ENCODE measurements at regions not wholly inside any gene's neighbourhood (a gene's known extent, or its start where the extent isn't known, plus 50 kb on each side); places are given as distances from the start of the nearest gene placed in this dataset.

DNA sequence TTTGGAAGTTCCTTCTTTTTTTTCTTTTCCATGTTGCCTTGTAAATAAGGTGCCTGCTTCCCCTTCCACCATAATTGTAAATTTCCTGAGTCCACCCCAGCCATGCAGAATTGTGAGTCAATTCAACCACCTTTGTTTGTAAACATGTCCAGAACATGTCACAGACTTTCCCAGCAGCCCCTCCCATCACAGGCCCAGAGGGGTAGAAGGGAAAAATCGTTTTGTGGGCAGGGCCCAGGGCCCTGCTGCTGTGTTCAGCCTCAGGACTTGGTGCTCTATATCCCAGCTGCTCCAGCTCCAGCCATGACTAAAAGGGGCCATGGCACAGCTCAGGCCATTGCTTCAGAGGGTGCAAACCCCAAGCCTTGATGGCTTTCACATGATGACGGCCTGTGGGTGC, 384.6 kb upstream of the NCAM2 start:
- TF ChIP-seq, protein P1, sequence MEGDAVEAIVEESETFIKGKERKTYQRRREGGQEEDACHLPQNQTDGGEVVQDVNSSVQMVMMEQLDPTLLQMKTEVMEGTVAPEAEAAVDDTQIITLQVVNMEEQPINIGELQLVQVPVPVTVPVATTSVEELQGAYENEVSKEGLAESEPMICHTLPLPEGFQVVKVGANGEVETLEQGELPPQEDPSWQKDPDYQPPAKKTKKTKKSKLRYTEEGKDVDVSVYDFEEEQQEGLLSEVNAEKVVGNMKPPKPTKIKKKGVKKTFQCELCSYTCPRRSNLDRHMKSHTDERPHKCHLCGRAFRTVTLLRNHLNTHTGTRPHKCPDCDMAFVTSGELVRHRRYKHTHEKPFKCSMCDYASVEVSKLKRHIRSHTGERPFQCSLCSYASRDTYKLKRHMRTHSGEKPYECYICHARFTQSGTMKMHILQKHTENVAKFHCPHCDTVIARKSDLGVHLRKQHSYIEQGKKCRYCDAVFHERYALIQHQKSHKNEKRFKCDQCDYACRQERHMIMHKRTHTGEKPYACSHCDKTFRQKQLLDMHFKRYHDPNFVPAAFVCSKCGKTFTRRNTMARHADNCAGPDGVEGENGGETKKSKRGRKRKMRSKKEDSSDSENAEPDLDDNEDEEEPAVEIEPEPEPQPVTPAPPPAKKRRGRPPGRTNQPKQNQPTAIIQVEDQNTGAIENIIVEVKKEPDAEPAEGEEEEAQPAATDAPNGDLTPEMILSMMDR (IDR thresholded peaks at IDR 0.05): no peak
- no peak for TF ChIP-seq POLR2A (IDR thresholded peaks at IDR 0.05)
- Histone ChIP-seq H3K4me3 (no peak overlapping the region), H3K36me3 (no peaks in the 10 kb centered on the region), H3K4me1 (no peaks in the 10 kb centered on the region), H3K27ac (no peak overlapping the region), H3K9me3 (no peaks in the 10 kb centered on the region), H3K27me3 (no peaks in the 10 kb centered on the region)
- no peak for DNase-seq
- ATAC-seq: no peak
- 12 to 45% (median 36%) methylated on average over 2 of the region's 2 CpGs for WGBS, 4 donors
- intact Hi-C loops (cut with DNase I): no loop called here

DNA sequence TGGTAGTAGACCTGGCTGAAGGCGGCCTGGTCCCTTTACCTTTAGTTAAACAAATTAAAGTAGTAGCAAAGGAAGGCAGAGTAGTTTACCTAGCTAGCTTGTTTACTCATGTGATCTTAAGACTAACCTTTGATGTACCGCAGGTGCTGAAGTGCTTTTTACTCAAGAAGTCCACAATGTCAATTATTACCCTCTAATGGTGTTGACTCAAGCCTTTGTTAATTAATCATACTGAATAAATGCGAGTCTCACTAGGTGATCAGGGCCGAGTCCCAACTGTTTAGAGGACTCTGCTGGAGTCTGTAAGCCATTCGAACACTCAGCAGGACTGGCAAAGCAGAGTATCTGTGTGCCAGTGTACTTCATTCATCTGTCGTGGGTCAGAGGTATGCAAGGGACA, 381.1 kb upstream of the NCAM2 start:
- intact Hi-C loops (cut with DNase I): no loop called here
- DNase-seq: no peak
- TF ChIP-seq POLR2A (IDR thresholded peaks at IDR 0.05): no peak
- TF ChIP-seq, protein P1 (IDR thresholded peaks at IDR 0.05): no peak
- WGBS, 4 donors: 39 to 46% (median 40%) methylated on average over 6 of the region's 6 CpGs
- no peaks in the 10 kb centered on the region for H3K9me3 ChIP-seq
- H3K4me3 ChIP-seq: no peak overlapping the region
- H3K27me3 ChIP-seq: no peaks in the 10 kb centered on the region
- H3K4me1 ChIP-seq: no peaks in the 10 kb centered on the region
- no peaks in the 10 kb centered on the region for H3K36me3 ChIP-seq
- H3K27ac ChIP-seq: no peak overlapping the region
- no peak for ATAC-seq

DNA sequence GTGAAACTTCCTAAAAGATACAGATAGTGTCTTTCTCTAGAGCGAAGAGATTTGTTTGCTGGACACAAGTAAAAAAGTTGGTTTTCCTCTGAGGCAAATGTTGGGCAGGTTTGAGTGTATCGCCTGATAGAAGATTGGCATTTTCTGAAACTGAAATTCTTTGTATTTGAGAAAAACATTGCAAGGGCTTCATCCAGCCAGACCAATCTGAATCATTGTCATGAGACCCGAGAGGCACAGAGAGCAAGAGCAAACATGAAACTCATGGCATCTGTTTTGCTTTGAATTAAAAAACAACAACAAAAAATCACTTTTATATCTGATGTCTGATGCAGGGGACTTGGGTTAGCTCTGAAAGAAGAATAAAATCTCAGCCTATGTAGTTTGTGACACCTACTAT, 379.3 kb upstream of the NCAM2 start:
- no peaks in the 10 kb centered on the region for H3K9me3 ChIP-seq
- TF ChIP-seq POLR2A (IDR thresholded peaks at IDR 0.05): no peak
- TF ChIP-seq, protein P1 (IDR thresholded peaks at IDR 0.05): no peak
- DNase-seq: no peak
- intact Hi-C loops (cut with DNase I): no loop called here
- no peak overlapping the region for H3K4me3 ChIP-seq
- H3K4me1 ChIP-seq: no peaks in the 10 kb centered on the region
- no peak overlapping the region for H3K27ac ChIP-seq
- H3K27me3 ChIP-seq: no peaks in the 10 kb centered on the region
- ATAC-seq: no peak
- H3K36me3 ChIP-seq: no peaks in the 10 kb centered on the region
- 56 to 70% (median 68%) methylated on average over 3 of the region's 3 CpGs for WGBS, 4 donors

DNA sequence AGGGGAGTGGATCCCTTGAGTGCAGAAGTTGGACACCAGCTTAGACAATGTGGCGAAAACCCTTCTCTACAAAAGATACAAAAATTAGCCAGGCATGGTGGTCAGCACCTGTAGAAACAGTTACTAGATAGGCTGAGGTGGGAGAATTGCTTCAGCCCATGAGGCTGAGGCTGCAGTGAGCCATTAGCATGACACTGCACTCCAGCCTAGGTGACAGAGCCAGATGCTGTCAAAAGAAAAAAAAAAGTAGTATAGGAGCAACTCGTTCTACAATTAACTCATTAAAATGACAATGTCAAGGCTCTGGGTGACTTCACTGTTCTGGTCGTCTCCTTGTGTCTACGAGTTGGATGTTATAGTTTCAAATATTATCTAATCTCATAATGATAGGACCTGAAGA, 370.6 kb upstream of the NCAM2 start:
- DNase-seq (no peak), ATAC-seq (no peak)
- intact Hi-C loops (cut with DNase I): no loop called here
- Histone ChIP-seq H3K27me3 (no peaks in the 10 kb centered on the region), H3K4me1 (no peaks in the 10 kb centered on the region), H3K4me3 (no peak overlapping the region), H3K36me3 (no peaks in the 10 kb centered on the region), H3K9me3 (peaks cover 0 to 8% (median 0%) of the 10 kb centered on the region in 12 donors), H3K27ac (no peak overlapping the region)
- no peak for TF ChIP-seq POLR2A (IDR thresholded peaks at IDR 0.05)
- TF ChIP-seq, protein P1 (IDR thresholded peaks at IDR 0.05): no peak
- WGBS, 4 donors: 46 to 52% (median 49%) methylated on average over 4 of the region's 4 CpGs

All from heart left ventricle (tissue), 16 donors.